ENCODE measurements at regions not wholly inside any gene's neighbourhood (a gene's known extent, or its start where the extent isn't known, plus 50 kb on each side); places are given as distances from the start of the nearest gene placed in this dataset.

GRCh38 chr1:177567393-177567792 is 396.6 kb downstream of the BRINP2 start:
- Mint-ChIP-seq H3K27ac (no peak overlapping the region), H3K27me3 (ENCODE audit: insufficient read depth, low read depth) (peaks cover 4% of the 10 kb centered on the region), H3K36me3 (no peaks in the 10 kb centered on the region), H3K4me1 (no peaks in the 10 kb centered on the region), H3K9me3 (no peaks in the 10 kb centered on the region), H3K4me3 (no peak overlapping the region)
- no peaks in the 10 kb centered on the region for H3K36me3 ChIP-seq
- H3K27me3 ChIP-seq = no peaks in the 10 kb centered on the region
- no peaks in the 10 kb centered on the region for H3K79me2 ChIP-seq (ENCODE audit: low read depth)
- no peaks in the 10 kb centered on the region for H3K9me3 ChIP-seq (ENCODE audit: low read depth)
- no peak overlapping the region for H2AFZ ChIP-seq (replicated peaks)
- no peak overlapping the region for H3K27ac ChIP-seq
- peaks cover 8% of the 10 kb centered on the region for H3F3A ChIP-seq (ENCODE audit: low read depth)
- H3K4me2 ChIP-seq = no peak overlapping the region
- peaks cover 10% of the 10 kb centered on the region for H3K4me1 ChIP-seq
- H3K9ac ChIP-seq = no peak overlapping the region
- peak; percentile 30 for DNase-seq (ENCODE audit: low spot score)
- no peaks in the 10 kb centered on the region for H4K20me1 ChIP-seq (ENCODE audit: low read depth)
- H3K4me3 ChIP-seq = no peak overlapping the region
- TF ChIP-seq EZH2 (IDR thresholded peaks at IDR 0.05) (no peak), CTCF (IDR thresholded peaks at IDR 0.05) (peak; percentile 39)

- H3K4me3 ChIP-seq = no peak overlapping the region
- Mint-ChIP-seq H3K36me3 (no peaks in the 10 kb centered on the region), H3K9me3 (no peaks in the 10 kb centered on the region), H3K4me1 (no peaks in the 10 kb centered on the region), H3K27ac (no peak overlapping the region), H3K27me3 (ENCODE audit: insufficient read depth, low read depth) (peaks cover 4% of the 10 kb centered on the region), H3K4me3 (no peak overlapping the region)
- no peak overlapping the region for H3K27ac ChIP-seq
- no peak overlapping the region for H2AFZ ChIP-seq (replicated peaks)
- TF ChIP-seq CTCF (IDR thresholded peaks at IDR 0.05) (no peak), EZH2phosphoT487 (IDR thresholded peaks at IDR 0.05) (no peak), EZH2 (IDR thresholded peaks at IDR 0.05) (no peak)
- no peaks in the 10 kb centered on the region for H4K20me1 ChIP-seq (ENCODE audit: low read depth)
- H3K4me1 ChIP-seq = peaks cover 10% of the 10 kb centered on the region
- H3K4me2 ChIP-seq = no peak overlapping the region
- H3K36me3 ChIP-seq = no peaks in the 10 kb centered on the region
- H3K9ac ChIP-seq = no peak overlapping the region
- H3K79me2 ChIP-seq (ENCODE audit: low read depth) = no peaks in the 10 kb centered on the region
- no peaks in the 10 kb centered on the region for H3K9me3 ChIP-seq (ENCODE audit: low read depth)
- no peak for DNase-seq (ENCODE audit: low spot score)
- peaks cover 8% of the 10 kb centered on the region for H3F3A ChIP-seq (ENCODE audit: low read depth)
- no peaks in the 10 kb centered on the region for H3K27me3 ChIP-seq
Measured at GRCh38 chr1:177566495-177566894, 395.7 kb downstream of the BRINP2 start.

- no peaks in the 10 kb centered on the region for H3K27me3 ChIP-seq
- no peaks in the 10 kb centered on the region for H4K20me1 ChIP-seq (ENCODE audit: low read depth)
- Mint-ChIP-seq H3K36me3 (no peaks in the 10 kb centered on the region), H3K9me3 (peaks cover 3% of the 10 kb centered on the region), H3K4me3 (no peak overlapping the region), H3K4me1 (no peaks in the 10 kb centered on the region), H3K27ac (no peak overlapping the region), H3K27me3 (ENCODE audit: insufficient read depth, low read depth) (peaks cover 2% of the 10 kb centered on the region)
- no peaks in the 10 kb centered on the region for H3K79me2 ChIP-seq (ENCODE audit: low read depth)
- H3K4me3 ChIP-seq = no peak overlapping the region
- H3K4me1 ChIP-seq = no peaks in the 10 kb centered on the region
- no peaks in the 10 kb centered on the region for H3K9me3 ChIP-seq (ENCODE audit: low read depth)
- H3F3A ChIP-seq (ENCODE audit: low read depth) = no peaks in the 10 kb centered on the region
- no peak overlapping the region for H3K27ac ChIP-seq
- H3K36me3 ChIP-seq = no peaks in the 10 kb centered on the region
- no peak overlapping the region for H3K4me2 ChIP-seq
- no peak overlapping the region for H3K9ac ChIP-seq
- DNase-seq (ENCODE audit: low spot score) = no peak
- no peak for TF ChIP-seq EZH2 (IDR thresholded peaks at IDR 0.05)
- no peak for TF ChIP-seq CTCF (IDR thresholded peaks at IDR 0.05)
- TF ChIP-seq EZH2phosphoT487 (IDR thresholded peaks at IDR 0.05) = no peak
- H2AFZ ChIP-seq (replicated peaks) = no peak overlapping the region
Measured at GRCh38 chr1:177561436-177561835, 390.7 kb downstream of the BRINP2 start.

GRCh38 chr1:177558372-177558771 is 387.6 kb downstream of the BRINP2 start:
- Mint-ChIP-seq H3K4me3 (no peak overlapping the region), H3K27me3 (ENCODE audit: insufficient read depth, low read depth) (peaks cover 2% of the 10 kb centered on the region), H3K36me3 (no peaks in the 10 kb centered on the region), H3K9me3 (peaks cover 7% of the 10 kb centered on the region), H3K4me1 (no peaks in the 10 kb centered on the region), H3K27ac (no peak overlapping the region)
- H3K9ac ChIP-seq = no peak overlapping the region
- no peak overlapping the region for H3K27ac ChIP-seq
- no peaks in the 10 kb centered on the region for H3K79me2 ChIP-seq (ENCODE audit: low read depth)
- no peaks in the 10 kb centered on the region for H3K27me3 ChIP-seq
- no peak overlapping the region for H2AFZ ChIP-seq (replicated peaks)
- H3K4me1 ChIP-seq = no peaks in the 10 kb centered on the region
- no peak for DNase-seq (ENCODE audit: low spot score)
- H3K36me3 ChIP-seq = no peaks in the 10 kb centered on the region
- no peaks in the 10 kb centered on the region for H4K20me1 ChIP-seq (ENCODE audit: low read depth)
- no peak overlapping the region for H3K4me2 ChIP-seq
- TF ChIP-seq CTCF (IDR thresholded peaks at IDR 0.05) = no peak
- TF ChIP-seq EZH2phosphoT487 (IDR thresholded peaks at IDR 0.05) = no peak
- no peak for TF ChIP-seq EZH2 (IDR thresholded peaks at IDR 0.05)
- no peak overlapping the region for H3K4me3 ChIP-seq
- H3F3A ChIP-seq (ENCODE audit: low read depth) = no peaks in the 10 kb centered on the region
- H3K9me3 ChIP-seq (ENCODE audit: low read depth) = no peaks in the 10 kb centered on the region
